ENCODE measurements at regions not wholly inside any gene's neighbourhood (a gene's known extent, or its start where the extent isn't known, plus 50 kb on each side); places are given as distances from the start of the nearest gene placed in this dataset.

DNA sequence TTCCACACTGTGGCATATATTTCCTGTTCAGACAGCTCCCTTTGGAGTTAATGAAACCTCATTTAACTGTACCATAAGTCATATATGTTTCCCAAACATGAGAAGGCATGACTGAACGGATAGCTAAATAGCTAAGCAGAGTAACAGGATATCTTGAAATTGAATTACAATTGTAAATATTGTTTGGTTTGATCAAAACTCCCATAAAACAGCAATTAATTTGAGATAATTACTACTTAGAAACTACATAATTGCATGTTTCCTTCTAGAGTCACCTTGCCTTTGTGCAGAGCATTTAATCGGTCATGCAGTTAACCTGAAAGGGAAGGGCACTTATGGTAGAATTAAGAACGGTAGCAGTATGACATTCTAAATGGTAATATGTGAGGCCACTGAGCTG is 179.0 kb upstream of the MAP3K7 start:
- H3K36me3 Mint-ChIP-seq (ENCODE audit: low read depth): no peaks in the 10 kb centered on the region
- H3K4me1 Mint-ChIP-seq: peaks cover 7% of the 10 kb centered on the region
- no peak overlapping the region for H3K4me3 Mint-ChIP-seq
- H3K27me3 Mint-ChIP-seq (ENCODE audit: low read depth): no peaks in the 10 kb centered on the region
- peak overlapping the region in 1 of 3 experiments; percentile 29 for H3K27ac Mint-ChIP-seq
- H3K9me3 Mint-ChIP-seq: no peaks in the 10 kb centered on the region
- TF ChIP-seq, protein P1, sequence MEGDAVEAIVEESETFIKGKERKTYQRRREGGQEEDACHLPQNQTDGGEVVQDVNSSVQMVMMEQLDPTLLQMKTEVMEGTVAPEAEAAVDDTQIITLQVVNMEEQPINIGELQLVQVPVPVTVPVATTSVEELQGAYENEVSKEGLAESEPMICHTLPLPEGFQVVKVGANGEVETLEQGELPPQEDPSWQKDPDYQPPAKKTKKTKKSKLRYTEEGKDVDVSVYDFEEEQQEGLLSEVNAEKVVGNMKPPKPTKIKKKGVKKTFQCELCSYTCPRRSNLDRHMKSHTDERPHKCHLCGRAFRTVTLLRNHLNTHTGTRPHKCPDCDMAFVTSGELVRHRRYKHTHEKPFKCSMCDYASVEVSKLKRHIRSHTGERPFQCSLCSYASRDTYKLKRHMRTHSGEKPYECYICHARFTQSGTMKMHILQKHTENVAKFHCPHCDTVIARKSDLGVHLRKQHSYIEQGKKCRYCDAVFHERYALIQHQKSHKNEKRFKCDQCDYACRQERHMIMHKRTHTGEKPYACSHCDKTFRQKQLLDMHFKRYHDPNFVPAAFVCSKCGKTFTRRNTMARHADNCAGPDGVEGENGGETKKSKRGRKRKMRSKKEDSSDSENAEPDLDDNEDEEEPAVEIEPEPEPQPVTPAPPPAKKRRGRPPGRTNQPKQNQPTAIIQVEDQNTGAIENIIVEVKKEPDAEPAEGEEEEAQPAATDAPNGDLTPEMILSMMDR (IDR thresholded peaks at IDR 0.05; ENCODE audit: unreplicated experiment in 3 of 3): no peak

DNA sequence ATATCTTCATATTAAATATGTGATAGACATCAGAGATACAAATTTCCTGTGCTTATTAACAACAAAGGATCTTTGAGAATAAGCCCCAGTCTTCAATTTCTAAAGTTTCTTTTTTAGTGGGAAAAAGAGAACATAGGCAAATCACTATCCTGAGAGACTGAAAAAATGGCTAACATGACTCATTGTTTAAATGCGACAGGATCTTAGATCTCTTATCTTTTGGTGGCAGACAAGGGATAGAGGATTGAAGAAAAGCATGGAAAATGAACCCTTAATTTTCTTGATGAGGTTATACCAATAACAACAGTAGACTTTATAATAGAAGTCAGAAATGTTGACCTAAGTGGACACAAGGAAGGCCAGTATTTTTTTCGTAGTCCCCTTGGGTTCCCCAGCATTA is 178.6 kb upstream of the MAP3K7 start:
- H3K4me1 Mint-ChIP-seq: peaks cover 7% of the 10 kb centered on the region

DNA sequence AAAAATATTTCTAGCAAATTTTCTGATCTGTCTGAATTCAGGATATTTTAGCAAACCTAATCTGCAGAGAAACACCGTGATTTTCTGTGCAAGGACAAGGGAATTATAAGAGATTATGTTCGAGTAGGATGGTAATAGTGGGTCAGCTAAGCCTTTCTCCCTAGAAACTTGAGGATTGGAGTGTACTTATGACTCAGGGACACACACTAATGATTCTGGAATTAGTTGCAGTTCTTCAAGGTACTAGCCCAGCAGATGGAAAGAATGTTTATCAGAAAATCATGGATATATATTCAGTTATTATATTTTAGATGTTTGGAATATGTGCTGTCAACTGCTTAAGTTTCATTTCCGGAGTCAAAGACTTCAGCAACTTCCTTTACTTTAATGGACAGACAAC is 177.1 kb upstream of the MAP3K7 start:
- no peaks in the 10 kb centered on the region for H3K9me3 Mint-ChIP-seq
- H3K36me3 Mint-ChIP-seq (ENCODE audit: low read depth): no peaks in the 10 kb centered on the region
- H3K4me1 Mint-ChIP-seq: peaks cover 7% of the 10 kb centered on the region
- TF ChIP-seq, protein P1 (IDR thresholded peaks at IDR 0.05; ENCODE audit: unreplicated experiment in 3 of 3): no peak
- no peak overlapping the region for H3K4me3 Mint-ChIP-seq
- H3K27me3 Mint-ChIP-seq (ENCODE audit: low read depth): no peaks in the 10 kb centered on the region
- H3K27ac Mint-ChIP-seq: no peak overlapping the region

More for the DNA sequence above, 178.6 kb upstream of the MAP3K7 start:
- H3K27ac Mint-ChIP-seq: peak overlapping the region in 1 of 3 experiments; percentile 29
- H3K9me3 Mint-ChIP-seq: no peaks in the 10 kb centered on the region
- TF ChIP-seq, protein P1 (IDR thresholded peaks at IDR 0.05; ENCODE audit: unreplicated experiment in 3 of 3): no peak
- no peak overlapping the region for H3K4me3 Mint-ChIP-seq
- no peaks in the 10 kb centered on the region for H3K36me3 Mint-ChIP-seq (ENCODE audit: low read depth)
- no peaks in the 10 kb centered on the region for H3K27me3 Mint-ChIP-seq (ENCODE audit: low read depth)

DNA sequence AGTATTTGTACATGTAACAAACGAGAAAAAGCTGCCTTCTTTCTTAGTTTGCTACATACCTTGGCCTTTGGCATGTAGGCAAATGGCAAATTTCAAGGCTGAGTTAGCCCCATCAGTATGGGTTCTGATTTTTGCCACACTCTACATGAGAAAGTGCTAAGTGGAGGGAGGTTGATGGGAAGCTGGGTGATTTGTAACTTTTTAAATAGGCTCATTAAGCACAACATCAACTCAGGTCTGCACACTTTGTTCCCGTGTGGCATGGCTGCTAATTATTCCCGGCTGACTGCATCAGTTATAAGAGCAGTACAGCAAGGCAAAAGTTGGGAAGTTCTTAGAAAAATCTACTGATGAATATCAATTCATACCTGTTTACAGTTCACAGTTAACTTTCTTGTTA is 172.8 kb upstream of the MAP3K7 start:
- Mint-ChIP-seq H3K4me3 (no peak overlapping the region), H3K36me3 (ENCODE audit: low read depth) (no peaks in the 10 kb centered on the region), H3K27me3 (ENCODE audit: low read depth) (no peaks in the 10 kb centered on the region), H3K9me3 (no peaks in the 10 kb centered on the region), H3K27ac (no peak overlapping the region), H3K4me1 (peaks cover 11% of the 10 kb centered on the region)
- TF ChIP-seq, protein P1 (IDR thresholded peaks at IDR 0.05; ENCODE audit: unreplicated experiment in 3 of 3): no peak

DNA sequence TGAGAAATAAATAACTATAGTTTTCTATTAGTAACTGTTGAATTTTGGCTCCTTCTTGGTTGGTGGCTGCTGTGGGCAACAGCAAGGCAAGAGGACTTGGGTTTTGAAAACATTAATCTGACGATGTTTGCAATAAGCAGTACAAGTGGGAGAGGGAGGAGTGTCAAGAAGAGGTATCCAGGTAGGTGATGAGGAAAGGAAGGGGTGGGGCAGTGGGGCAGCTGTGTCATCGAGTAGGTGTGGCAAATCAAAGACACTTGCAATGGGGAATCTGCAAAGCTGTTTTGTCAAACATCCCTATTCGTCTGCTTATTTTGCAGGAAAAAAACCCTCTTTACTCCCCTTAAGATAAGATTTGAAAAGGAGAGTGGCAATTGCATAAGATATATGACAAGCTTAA is 171.9 kb upstream of the MAP3K7 start:
- peaks cover 20% of the 10 kb centered on the region for H3K4me1 Mint-ChIP-seq
- no peaks in the 10 kb centered on the region for H3K36me3 Mint-ChIP-seq (ENCODE audit: low read depth)
- no peaks in the 10 kb centered on the region for H3K9me3 Mint-ChIP-seq

More for the DNA sequence above, 171.9 kb upstream of the MAP3K7 start:
- TF ChIP-seq, protein P1 (IDR thresholded peaks at IDR 0.05; ENCODE audit: unreplicated experiment in 3 of 3): no peak
- H3K27me3 Mint-ChIP-seq (ENCODE audit: low read depth): no peaks in the 10 kb centered on the region
- no peak overlapping the region for H3K4me3 Mint-ChIP-seq
- H3K27ac Mint-ChIP-seq: peak overlapping the region in 1 of 3 experiments; percentile 48

Measured in nephron (organoid).